Astrocyte (in vitro differentiated cells and primary cell): ENCODE measurements at regions not wholly inside any gene's neighbourhood (a gene's known extent, or its start where the extent isn't known, plus 50 kb on each side); places are given as distances from the start of the nearest gene placed in this dataset.

Source experiments
- CTCF ChIP-seq: IDR thresholded peaks from 2 replicates; pipeline ENCODE4 v1.5.1; 2011; ENCODE audit warnings: low read depth, mild to moderate bottlenecking, inconsistent platforms, low read length, moderate library complexity; ENCODE audit not compliant: insufficient read depth
- EZH2 ChIP-seq: IDR thresholded peaks from 2 replicates; pipeline ENCODE4 v1.6.1; 2012; ENCODE audit warnings: mild to moderate bottlenecking, low read length, inconsistent platforms; ENCODE audit not compliant: insufficient read depth

- TF ChIP-seq CTCF = no peak
- TF ChIP-seq EZH2 = no peak
These were observed 197.5 kb upstream of the TSC22D2 start for GRCh38 chr3:150210461-150211110.
